Limb (tissue), 2 donors: ENCODE measurements at regions not wholly inside any gene's neighbourhood (a gene's known extent, or its start where the extent isn't known, plus 50 kb on each side); places are given as distances from the start of the nearest gene placed in this dataset.
"Not testable (repeated sequence)": the region's sequence is repeated elsewhere in the genome, so short reads cannot be mapped to it uniquely, and the experiment has no call there.

Source experiments
- DNase-seq, 2 donors: peaks; one replicate each; pipeline ENCODE4 v3.0.0-alpha.2; 2016; ENCODE audit errors: extremely low spot score in 2 of 2

DNA sequence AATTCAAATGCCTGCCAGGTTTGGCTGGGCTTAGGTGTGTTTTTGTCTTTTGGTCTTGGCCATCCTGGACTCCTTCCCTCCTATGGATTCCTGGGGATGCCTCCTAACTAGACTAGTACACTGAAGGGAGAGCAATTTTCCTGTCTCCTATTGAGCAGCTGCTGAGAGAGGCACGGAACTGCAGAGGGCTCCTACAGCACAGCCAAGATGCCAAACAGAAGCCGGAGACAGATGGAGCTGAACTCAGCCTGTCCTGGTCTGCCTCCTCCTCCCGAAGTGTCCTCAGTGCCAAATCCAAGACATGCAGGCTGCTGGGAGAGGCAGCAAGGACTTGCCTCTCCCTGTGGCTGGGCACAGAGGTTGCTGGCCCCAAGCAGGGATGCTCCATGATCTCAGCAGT is 256.6 kb upstream of the PROK2 start:
- peak; percentile 44 to 70 for DNase-seq

DNA sequence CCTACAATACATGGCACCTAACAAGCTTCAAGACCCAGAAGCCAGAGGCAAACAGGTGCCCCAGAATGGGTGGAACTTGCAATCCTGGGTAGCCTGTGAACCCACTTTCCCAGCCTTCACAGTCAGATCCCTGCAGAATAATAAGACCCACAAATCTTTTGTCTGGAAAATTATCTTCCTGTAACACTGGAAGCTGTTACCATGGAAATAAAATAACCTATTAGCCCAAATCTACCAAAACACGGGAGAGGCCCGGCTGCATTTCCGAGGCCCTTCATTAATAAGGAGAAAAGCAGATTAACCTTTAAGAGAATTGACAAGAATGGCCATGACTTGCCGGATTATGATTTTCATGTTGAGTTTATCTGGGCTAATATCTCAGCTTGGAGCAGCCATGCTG is 256.1 kb upstream of the PROK2 start:
- no peak for DNase-seq

DNA sequence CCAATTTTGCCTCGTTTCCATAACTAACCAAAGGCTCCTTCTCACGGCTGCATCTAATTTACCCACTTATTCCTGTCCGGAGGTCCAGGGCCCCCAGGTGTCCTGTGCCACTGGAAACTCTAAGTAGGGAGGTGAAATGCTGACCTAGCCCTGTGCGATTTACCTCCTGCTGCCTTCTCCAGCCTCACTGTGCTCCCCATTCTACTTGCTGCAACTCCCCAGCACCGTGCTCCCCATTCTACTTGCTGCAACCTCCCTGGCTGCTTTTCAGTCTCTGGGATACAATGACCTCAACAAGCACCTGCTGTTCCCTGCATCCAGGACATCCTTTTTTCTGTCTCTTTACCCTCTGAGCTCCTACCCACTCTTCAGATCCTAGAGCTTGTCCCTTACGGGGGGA is 254.7 kb upstream of the PROK2 start:
- DNase-seq: no peak

DNA sequence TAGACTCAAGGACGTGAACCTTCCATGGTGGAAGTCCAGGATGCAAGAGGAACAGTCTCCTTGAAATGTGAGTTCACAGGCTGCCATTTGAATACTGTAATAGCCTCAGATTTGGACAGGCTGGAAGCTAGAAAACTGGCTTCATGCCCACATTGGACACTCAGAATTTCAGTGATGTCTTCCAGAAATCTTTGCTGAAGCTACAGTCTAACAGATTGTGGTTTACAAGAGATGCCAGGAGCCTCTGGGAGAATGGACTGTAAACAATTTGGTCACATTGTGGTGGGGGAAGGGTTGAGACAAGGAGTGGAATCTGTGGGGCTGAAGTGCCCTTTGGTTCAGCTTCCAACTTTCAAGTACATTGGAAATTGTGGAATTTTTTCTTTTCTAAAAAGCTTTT is 252.0 kb upstream of the PROK2 start:
- DNase-seq: no peak

DNA sequence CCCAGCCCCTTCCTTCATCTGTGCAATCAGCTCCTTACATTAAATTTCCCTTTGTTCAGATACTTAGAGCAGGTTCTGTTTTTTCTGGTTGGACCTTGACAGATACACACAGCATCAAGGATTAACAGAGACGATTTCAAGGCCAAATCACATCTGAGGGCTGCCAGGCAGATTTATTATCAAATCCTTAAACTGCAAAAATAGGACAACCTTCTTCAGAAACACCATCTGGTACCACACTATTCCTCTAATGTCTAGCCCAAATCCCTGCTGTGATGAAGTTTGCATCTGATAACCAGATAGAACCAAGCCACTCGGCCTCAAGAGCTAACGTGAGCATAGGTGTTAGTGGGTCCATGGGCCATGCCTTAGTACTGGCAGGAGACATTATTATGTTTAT is 250.7 kb upstream of the PROK2 start:
- no peak for DNase-seq

DNA sequence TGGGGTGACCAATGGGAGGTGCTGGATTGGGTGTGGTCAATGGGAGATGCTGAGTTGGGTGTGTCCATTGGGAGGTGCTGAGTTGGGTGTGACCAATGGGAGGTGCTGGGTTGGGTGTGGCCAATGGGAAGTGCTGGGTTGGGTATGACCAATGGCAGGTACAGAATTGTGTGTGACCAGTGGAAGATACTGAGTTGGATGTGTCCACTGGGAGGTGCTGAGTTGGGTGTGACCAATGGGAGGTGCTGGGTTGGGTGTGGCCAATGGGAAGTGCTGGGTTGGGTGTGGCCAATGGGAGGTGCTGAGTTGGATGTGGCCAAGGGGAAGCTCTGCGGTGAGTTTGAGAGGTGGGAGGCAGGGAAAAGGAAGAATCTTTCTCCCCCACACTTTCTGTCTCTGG is 250.0 kb upstream of the PROK2 start:
- no peak for DNase-seq

DNA sequence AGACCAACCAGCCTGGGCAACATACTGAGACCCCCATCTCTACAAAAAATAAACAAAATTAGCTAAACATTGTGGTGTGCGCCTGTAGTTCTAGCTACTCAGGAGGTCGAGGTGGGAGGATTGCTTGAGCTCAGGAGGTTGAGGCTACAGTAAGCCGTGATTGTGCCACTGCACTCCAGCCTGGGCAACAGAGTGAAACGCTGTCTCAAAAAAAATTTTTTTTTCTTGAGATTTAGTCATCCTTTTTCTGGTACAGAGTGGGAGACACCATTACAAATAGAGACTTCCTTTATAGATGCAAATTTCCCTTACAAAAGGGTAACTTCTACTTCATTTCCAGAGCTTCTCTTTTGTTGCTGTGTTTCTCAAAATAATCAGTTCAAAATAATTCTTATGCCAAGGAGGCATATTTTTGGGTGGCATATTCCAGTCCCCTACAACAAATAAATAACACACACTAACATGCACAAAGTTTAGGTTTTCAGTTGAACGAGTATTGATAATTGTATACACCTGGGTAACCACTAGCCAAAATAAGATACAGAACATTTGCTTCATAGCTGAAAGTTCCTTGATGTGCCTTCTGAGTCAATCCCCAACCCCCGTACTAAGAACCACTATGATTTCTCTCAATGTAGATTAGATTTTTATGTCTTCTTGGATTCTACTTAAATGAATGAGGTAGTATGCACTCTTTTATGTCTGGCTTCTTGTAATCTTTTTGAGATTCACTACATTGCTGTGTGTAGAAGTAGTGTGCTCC is 248.9 kb upstream of the PROK2 start:
- no peak for DNase-seq

DNA sequence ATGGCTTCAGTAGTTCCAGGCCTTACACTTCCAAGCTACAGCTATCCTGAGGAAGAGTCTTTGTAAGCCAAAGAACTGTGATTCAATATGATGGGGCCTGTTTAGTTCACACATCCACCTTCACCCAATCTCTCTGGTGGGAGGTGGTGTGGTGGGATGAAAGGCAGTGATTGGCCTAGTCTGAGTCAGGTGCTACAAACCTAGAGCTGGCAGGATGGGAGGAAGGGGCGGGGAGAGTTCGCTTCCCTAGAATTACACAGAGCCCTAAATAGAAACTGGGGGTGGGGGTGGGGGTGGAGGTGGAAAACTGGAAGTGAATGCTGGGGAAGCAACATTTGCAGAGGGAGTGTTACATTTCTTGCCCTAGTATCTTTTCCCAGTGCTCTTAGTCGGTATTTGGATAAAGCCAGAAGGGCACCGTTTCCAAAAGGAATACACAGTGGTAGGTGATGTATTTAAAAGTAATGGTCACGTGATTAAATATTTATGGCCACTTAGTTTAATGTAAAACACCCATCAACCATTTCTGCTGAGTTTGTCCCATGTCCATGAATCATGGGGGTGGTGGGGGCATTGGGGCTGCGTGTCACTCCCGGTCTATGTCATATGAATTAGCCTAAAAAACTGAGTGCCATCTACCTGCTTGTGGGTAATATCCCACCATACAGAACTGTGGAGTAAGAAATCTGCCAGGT is 247.6 kb upstream of the PROK2 start:
- DNase-seq: no peak

DNA sequence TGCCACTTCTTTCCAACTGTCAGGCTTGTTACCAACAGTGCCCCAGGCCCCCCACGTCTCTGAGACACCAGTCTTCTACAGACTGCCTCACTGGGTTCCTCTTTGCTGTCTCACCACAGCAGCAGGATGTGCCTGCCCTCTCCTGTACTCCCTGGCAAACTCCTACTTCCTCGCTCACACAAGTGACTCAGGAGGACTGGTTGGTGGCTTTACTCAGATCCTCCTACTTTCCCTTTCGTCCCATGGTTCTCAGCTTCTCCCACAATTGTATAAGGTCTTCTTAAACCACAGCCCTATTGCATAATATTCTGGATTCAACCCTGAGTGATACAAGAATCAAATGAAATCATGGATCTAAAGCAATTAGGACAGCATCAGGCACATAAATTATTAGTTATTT is 246.6 kb upstream of the PROK2 start:
- no peak for DNase-seq

DNA sequence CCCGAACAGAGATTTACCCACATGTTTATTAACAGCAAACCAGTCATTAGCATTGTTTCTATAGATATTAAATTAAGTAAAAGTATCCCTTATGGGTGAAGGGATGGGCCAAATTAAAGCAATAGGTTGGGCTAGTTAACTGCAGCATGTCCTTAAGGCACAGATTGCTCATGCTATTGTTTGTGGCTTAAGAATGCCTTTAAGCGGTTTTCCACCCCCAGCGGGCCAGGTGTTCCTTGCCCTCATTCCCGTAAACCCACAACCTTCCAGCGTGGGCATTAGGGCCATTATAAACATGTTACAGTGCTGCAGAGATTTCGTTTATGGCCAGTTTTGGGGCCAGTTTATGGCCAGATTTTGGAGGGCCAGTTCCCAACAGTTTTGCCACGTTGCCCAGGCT is 245.3 kb upstream of the PROK2 start:
- DNase-seq: not testable (repeated sequence)

DNA sequence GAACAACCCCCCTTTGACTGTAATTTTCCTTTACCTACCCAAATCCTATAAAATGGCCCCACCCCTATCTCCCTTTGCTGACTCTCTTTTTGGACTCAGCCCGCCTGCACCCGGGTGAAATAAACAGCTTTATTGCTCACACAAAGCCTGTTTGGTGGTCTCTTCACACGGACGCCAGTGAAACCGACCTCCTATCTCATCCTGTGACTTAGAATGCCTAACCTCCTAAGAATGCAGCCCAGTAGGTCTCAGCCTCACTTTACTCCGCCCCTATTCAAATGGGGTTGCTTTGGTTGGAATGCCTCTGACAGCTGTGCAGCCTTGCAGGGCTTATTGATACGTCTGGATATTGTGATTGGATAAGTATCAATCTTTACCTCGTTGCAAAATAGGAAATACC is 243.8 kb upstream of the PROK2 start:
- DNase-seq: not testable (repeated sequence)

DNA sequence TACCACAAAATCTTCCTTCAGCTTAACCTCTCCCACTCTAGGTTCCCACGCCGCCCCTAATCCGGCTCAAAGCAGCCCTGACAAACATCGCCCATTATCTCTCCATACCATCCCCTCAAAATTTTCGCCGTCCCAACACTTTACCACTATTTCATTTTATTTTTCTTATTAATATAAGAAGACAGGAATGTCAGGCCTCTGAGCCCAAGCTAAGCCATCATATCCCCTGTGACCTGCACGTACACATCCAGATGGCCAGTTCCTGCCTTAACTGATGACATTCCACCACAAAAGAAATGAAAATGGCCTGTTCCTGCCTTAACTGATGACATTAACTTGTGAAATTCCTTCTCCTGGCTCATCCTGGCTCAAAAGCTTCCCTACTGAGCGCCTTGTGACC is 243.4 kb upstream of the PROK2 start:
- not testable (repeated sequence) for DNase-seq

DNA sequence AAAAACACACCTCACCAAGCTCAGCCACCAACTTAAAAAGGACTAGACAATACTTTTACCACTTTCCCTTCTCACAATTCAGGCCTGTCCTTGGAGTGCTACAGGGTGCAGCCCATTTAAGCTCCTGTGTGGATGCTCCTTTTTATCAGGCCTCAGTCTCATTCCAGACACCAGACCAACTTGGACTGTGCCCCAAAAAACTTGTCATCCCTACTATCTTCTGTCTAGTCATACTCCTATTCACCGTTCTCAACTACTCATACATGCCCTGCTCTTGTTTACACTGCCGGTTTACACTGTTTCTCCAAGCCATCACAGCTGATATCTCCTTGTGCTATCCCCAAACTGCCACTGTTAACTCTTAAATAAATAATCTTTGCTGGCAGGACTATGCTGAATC is 242.8 kb upstream of the PROK2 start:
- not testable (repeated sequence) for DNase-seq

DNA sequence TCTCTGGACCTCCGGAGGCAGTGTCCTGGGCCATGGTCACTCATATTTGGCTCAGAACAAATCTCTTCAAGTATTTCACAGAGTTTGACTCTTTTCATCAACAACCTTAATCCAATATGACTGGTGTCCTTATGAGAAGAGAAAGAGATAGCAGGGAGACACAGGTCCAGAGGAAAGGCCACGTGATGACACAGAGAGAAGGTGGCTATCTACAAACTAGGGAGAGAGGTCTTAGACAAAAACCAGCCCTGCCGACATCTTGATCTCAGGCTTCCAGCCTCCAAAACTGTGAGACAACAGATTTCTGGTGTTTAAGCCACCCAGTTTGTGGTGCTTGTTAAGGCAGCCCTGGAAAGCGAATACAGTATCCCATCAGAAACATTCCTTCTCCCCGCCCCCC is 237.1 kb upstream of the PROK2 start:
- no peak for DNase-seq

DNA sequence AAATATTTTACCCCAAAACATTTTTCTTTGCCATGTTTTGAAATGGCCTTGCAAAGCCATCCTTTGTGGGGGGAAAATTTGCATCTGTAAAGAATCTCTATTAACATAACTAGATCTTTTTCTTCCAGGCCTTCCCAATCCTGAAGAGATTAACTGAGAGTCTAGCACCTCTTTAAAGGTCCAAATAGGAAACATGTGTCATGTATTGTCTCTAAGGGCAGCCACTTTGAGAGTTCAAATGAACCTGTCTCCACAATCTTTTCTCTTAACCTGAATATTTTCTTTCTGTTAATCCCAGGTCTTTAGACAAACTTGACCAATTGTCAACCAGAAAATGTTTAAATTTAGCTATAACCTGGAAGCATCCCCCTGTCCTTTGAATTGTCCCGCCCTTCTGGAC is 236.6 kb upstream of the PROK2 start:
- no peak for DNase-seq

DNA sequence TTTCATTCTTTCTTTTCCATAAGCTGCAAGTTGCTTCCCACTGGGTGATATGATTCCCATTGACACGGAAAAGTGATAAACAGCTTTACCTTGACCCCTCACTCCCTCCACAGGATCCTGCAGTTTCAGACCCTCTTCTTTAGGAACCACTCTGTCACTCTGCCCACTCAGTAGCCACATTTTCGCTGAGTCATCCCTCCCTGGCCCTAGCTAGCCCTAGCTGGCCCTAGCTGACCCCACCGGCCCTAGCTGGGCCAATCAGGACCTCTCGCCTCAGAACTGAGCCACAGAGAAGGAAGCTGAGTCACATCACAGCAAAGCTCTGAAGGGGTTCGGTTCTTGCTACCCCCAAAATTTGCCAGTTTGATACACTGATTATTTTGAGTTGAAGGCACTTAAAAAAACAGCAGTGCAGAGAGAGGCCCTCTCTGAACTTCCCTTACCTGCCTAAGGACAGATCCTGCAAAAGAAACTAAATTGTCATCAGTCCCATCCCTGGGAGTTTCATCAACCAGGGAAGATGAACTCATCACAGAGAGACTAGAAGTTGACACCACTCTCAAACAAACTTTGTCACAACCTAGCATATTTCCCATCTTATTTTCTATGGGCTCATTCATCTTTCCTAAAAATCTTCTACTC is 233.5 kb upstream of the PROK2 start:
- no peak for DNase-seq

DNA sequence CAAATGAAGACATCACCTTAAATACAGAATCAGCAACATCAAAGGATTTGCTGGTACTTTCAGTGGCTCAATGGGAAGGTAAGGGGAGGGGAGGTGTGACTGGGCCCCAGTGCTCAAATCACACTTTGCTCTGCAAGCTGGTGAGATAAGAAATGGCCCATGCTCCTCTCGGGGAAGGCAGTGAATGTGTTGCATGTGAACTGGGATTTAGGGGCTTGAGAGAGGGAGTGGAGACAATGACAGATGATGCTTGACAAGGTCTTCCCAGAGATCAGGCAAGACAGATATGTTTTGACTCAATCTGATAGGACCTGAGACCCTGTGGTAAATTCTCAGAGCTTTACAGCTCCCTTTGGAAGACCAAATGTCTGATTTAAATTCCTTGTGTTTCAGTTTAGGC is 233.0 kb upstream of the PROK2 start:
- DNase-seq: no peak

DNA sequence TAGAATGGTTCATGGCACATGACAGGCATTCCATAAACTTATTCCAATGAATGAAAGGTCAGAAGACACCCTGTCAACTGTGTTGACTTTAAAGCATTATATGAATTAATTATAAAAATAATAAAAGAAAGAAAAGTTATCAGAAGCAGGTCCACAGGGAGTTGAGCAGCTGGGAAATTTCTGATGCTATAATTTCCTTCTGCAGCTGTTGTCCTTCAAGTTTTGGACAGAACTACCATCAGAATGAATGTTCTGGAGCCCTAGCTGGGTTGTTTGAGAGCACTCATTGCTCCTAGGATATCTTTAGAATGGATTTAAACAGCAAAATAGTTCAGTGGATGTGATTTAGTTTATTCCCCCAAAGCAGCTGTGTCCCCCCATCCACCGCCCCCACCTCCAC is 232.4 kb upstream of the PROK2 start:
- DNase-seq: no peak

DNA sequence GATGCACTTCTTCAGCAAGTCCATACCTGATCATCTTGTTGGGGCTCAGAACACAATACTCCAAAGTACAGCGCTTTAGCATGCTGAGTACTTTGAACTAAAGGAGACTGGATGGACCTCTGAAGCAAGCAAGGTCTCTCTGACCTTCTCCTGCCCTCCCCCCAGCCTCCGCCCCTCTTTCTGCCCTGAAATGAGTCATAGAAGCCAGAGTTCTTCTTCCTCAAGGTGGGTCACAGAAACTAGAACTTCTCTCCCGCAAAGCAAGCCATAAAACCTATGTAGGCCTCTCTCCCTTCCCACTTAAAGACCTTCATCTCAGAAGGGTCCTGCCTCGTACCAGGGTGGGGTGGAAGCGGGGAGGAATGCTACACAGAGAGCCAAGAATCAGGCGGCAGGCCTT is 230.5 kb upstream of the PROK2 start:
- DNase-seq: no peak

DNA sequence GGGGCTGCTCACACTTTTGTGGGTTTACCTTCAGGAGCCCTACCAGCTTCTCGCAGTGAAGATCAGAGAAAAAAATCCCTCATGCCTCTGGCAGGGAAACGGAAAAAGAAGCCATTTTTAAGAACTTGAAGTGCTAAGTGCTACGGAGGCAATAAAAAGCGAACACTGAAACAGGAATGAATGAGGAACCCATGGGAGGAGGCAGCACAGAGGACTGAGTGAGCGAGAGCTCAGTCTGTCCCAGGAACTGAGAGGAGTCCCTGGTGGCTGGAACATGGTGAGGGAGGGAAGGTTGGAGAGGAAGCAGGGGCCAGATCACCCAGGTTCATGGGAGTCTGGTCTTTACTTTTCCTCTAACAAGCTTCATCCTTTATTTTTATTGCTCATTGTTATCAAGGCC is 228.1 kb upstream of the PROK2 start:
- no peak for DNase-seq

DNA sequence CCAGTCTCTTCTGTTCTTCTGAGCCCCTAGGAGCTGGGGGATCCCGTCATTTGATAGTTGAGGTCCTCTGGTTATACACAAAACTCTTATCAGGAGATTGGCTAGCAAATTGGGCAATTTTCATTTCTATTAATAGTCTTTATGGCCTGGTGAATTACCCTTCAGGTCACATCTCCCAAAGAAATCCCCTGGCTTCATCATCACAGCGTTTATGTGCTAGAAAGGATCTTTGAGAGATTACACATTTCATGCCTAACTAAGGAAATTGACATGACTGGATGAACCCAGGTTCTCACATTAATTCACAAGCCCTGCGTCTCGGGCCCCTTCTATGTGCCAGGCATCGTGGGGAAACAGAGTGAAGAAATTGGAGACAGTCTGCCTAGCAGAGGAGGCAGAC is 227.4 kb upstream of the PROK2 start:
- DNase-seq: no peak

DNA sequence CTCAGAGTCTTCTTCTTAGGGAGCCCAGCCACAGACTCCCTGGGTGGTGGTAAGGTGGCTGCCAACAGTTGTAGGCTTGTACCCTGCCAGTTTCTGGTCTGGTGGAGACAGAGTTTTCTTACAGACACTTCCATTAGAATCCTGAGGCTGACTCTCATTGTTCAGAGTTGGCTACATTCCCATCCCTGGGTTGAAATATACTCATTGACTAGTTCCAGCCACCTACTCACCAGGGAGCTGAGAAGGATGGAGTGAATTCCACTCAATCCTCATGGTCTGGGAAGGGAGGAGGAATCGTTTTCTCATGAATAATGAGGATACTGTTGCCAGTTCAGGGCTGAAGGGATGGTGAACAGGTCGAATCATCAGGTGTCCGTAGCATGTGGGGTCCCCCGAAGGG is 226.5 kb upstream of the PROK2 start:
- DNase-seq: no peak
